Gastroesophageal sphincter (tissue), 4 donors: ENCODE measurements at regions not wholly inside any gene's neighbourhood (a gene's known extent, or its start where the extent isn't known, plus 50 kb on each side); places are given as distances from the start of the nearest gene placed in this dataset.

Experiments used
- ATAC-seq: fragments of 150-250 bp; one replicate; pipeline ENCODE4 v1.9.1; 2016; ENCODE audit warnings: mild to moderate bottlenecking, moderate library complexity
- H3K27ac ChIP-seq, 4 donors: fragments of 200-600 bp; sonication (generic) in 3 of 4; 1 replicate in 3 of 4; 2 replicates in 1 of 4; pipeline ENCODE4 v1.5.1; 2016 to 2019
- H3K27me3 ChIP-seq: fragments of 200-600 bp; sonication (generic); one replicate; pipeline ENCODE4 v1.5.1; 2019
- H3K36me3 ChIP-seq, 2 donors: fragments of 200-600 bp; sonication (generic); one replicate each; pipeline ENCODE4 v1.5.1; 2019; ENCODE audit warnings: control low read depth in 1 of 2
- H3K4me1 ChIP-seq, 3 donors: fragments of 200-600 bp; sonication (generic); 1 replicate in 2 of 3; 2 replicates in 1 of 3; pipeline ENCODE4 v1.5.1; 2016 to 2019; ENCODE audit warnings: control low read depth in 2 of 3
- H3K4me3 ChIP-seq, 2 donors: fragments of 200-600 bp; sonication (generic); one replicate each; pipeline ENCODE4 v1.5.1; 2019; ENCODE audit warnings: mild to moderate bottlenecking in 1 of 2, moderate library complexity in 1 of 2
- H3K9me3 ChIP-seq, 3 donors: fragments of 200-600 bp; sonication (generic); one replicate each; pipeline ENCODE4 v1.5.1; 2017 to 2019; ENCODE audit warnings: control low read depth in 2 of 3
- EP300 ChIP-seq: sonication (generic); formaldehyde crosslinking; IDR thresholded peaks from one replicate; pipeline ENCODE4 v1.6.1; 2017; ENCODE audit warnings: antibody characterized with exemption, mild to moderate bottlenecking
- POLR2A ChIP-seq, 2 donors: fragments of 450-650 bp; IDR thresholded peaks; one replicate each; pipeline ENCODE4 v1.6.1; 2017; ENCODE audit warnings: antibody characterized with exemption in 2 of 2, mild to moderate bottlenecking in 2 of 2, moderate library complexity in 1 of 2
- POLR2AphosphoS5 ChIP-seq: sonication (generic); formaldehyde crosslinking; IDR thresholded peaks from one replicate; pipeline ENCODE4 v1.6.1; 2017; ENCODE audit warnings: antibody characterized with exemption
- WGBS, 2 donors: methylation state at CpG; one replicate each; pipeline ENCODE4 v1.1.5; 2018; ENCODE audit warnings: low coverage in 1 of 2; 5-methylcytosine and 5-hydroxymethylcytosine counted together
- TF ChIP-seq, protein P1 (sequence below), 4 experiments: fragments of 200-600 bp in 2 of 4; fragments of 450-650 bp in 2 of 4; sonication (generic) in 1 of 4; IDR thresholded peaks; one replicate each; pipeline ENCODE4 v1.5.1; 2017 to 2019; ENCODE audit warnings: antibody characterized with exemption in 4 of 4, mild to moderate bottlenecking in 2 of 4, moderate library complexity in 2 of 4

DNA sequence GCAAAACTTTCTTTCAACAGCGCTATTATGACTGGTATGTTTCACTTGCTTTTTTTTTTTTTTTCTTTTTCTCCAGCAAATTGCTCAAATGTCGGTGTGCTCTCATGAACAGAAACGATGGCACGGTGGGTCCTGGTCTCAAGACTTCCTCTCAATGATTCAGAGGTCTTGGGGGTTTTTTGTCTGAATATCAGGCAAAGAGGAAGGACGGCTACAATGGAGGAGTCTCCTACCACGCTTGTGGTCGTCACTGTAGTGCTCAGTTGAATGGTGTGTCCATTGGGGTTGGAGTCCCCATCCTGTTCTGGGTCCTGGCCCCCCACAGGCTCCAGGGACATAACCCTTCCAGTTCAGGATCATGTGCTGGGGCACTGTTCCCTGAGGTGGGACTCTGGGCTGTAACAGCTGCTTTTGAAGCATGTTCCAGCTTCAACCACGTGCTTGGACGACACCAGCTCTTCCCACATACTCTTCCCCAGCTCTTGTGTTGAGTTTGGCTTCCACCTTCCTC lies 266.7 kb upstream of the KLF6 start:
- H3K4me3 ChIP-seq: peak overlapping the region; percentile 23 to 28
- no peak for TF ChIP-seq EP300
- TF ChIP-seq, protein P1, sequence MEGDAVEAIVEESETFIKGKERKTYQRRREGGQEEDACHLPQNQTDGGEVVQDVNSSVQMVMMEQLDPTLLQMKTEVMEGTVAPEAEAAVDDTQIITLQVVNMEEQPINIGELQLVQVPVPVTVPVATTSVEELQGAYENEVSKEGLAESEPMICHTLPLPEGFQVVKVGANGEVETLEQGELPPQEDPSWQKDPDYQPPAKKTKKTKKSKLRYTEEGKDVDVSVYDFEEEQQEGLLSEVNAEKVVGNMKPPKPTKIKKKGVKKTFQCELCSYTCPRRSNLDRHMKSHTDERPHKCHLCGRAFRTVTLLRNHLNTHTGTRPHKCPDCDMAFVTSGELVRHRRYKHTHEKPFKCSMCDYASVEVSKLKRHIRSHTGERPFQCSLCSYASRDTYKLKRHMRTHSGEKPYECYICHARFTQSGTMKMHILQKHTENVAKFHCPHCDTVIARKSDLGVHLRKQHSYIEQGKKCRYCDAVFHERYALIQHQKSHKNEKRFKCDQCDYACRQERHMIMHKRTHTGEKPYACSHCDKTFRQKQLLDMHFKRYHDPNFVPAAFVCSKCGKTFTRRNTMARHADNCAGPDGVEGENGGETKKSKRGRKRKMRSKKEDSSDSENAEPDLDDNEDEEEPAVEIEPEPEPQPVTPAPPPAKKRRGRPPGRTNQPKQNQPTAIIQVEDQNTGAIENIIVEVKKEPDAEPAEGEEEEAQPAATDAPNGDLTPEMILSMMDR (IDR thresholded peaks at IDR 0.05): no peak
- TF ChIP-seq POLR2A (IDR thresholded peaks at IDR 0.05): no peak
- TF ChIP-seq POLR2AphosphoS5: peak; percentile 14
- peak overlapping the region; percentile 45 to 72 (median 68) for H3K27ac ChIP-seq
- no peaks in the 10 kb centered on the region for H3K36me3 ChIP-seq
- H3K27me3 ChIP-seq: no peaks in the 10 kb centered on the region
- no peak for ATAC-seq
- no peaks in the 10 kb centered on the region for H3K9me3 ChIP-seq
- WGBS, 2 donors: 62 to 73% methylated on average over 7 to 9 of the region's 9 CpGs
- peaks cover 2 to 31% (median 4%) of the 10 kb centered on the region in 3 donors for H3K4me1 ChIP-seq

DNA sequence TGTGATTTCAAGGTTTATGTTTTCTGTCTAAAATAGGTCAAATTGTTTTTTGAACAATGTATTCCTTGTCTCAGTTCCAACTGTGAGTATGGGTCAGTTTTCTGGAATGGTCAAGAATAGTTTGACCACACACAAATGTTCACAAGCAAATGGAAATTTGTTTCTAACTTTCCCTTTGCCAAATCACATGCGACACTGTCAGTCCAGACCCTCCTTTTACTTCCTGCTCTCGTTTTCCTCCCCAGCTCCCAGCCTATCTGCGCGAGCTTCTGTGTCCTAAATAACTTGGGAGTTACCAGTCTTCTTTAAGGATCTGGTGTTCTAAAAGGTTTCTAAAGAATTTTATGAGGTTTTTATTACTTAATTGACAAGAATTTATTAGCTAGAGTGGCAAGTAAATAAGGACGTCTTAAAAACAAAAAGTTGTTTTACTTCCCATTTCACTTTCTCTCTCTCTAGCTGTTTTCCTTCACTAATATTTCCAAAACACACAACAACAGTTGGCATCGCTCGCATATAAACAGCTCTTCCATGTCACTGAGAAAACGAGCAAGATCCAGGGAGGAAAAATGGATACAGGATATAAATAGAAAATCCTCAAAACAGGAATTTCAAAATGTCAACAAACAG lies 266.1 kb upstream of the KLF6 start:
- Histone ChIP-seq H3K27me3 (no peaks in the 10 kb centered on the region), H3K36me3 (no peaks in the 10 kb centered on the region), H3K9me3 (no peaks in the 10 kb centered on the region), H3K4me3 (peak overlapping the region; percentile 23 to 28), H3K4me1 (peaks cover 2 to 36% (median 4%) of the 10 kb centered on the region in 3 donors), H3K27ac (peak overlapping the region; percentile 45 to 72 (median 68))
- 39 to 41% methylated on average over 8 of the region's 8 CpGs for WGBS, 2 donors
- TF ChIP-seq POLR2A (IDR thresholded peaks at IDR 0.05) (peak in 1 of 2 donors; percentile 8), POLR2AphosphoS5 (peak; percentile 32)
- TF ChIP-seq, protein P1 (IDR thresholded peaks at IDR 0.05): no peak
- ATAC-seq: peak; percentile 85

GRCh38 chr10:4050061-4050460 lies 265.1 kb upstream of the KLF6 start:
- 100% methylated on average over 4 of the region's 4 CpGs for WGBS, 2 donors
- peak overlapping the region in 3 of 4 donors; percentile 27 to 72 (median 68) for H3K27ac ChIP-seq
- no peak for ATAC-seq

DNA sequence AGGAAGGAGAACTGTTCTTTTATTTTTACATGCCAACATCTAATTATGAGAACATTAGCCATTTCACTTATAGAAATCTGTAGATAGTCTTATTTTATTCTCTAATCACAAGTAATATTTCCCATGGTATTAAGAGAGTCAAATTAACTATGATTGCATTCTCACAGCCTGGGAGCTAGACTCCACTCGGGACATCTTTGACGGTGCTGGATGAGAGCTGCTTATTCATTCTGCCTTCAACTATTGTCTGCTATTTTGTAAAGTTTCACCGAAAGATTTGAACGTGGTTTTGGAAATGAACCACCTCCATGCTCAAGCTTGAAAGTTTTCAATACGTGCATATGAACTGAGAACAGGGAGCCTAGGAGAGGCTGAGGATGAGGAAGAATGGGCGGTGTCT lies 264.3 kb upstream of the KLF6 start:
- 74 to 83% methylated on average over 6 of the region's 6 CpGs for WGBS, 2 donors
- Histone ChIP-seq H3K27me3 (no peaks in the 10 kb centered on the region), H3K36me3 (no peaks in the 10 kb centered on the region), H3K4me1 (peaks cover 2 to 47% (median 4%) of the 10 kb centered on the region in 3 donors), H3K9me3 (no peaks in the 10 kb centered on the region), H3K27ac (no peak overlapping the region), H3K4me3 (no peak overlapping the region)
- ATAC-seq: no peak
- TF ChIP-seq, protein P1 (IDR thresholded peaks at IDR 0.05): no peak

More at GRCh38 chr10:4050061-4050460, 265.1 kb upstream of the KLF6 start:
- peaks cover 2 to 46% (median 4%) of the 10 kb centered on the region in 3 donors for H3K4me1 ChIP-seq
- no peaks in the 10 kb centered on the region for H3K27me3 ChIP-seq
- H3K9me3 ChIP-seq: no peaks in the 10 kb centered on the region
- H3K36me3 ChIP-seq: no peaks in the 10 kb centered on the region
- no peak overlapping the region for H3K4me3 ChIP-seq
- TF ChIP-seq, protein P1 (IDR thresholded peaks at IDR 0.05): no peak
- TF ChIP-seq POLR2A (IDR thresholded peaks at IDR 0.05) (no peak), EP300 (no peak), POLR2AphosphoS5 (no peak)

DNA sequence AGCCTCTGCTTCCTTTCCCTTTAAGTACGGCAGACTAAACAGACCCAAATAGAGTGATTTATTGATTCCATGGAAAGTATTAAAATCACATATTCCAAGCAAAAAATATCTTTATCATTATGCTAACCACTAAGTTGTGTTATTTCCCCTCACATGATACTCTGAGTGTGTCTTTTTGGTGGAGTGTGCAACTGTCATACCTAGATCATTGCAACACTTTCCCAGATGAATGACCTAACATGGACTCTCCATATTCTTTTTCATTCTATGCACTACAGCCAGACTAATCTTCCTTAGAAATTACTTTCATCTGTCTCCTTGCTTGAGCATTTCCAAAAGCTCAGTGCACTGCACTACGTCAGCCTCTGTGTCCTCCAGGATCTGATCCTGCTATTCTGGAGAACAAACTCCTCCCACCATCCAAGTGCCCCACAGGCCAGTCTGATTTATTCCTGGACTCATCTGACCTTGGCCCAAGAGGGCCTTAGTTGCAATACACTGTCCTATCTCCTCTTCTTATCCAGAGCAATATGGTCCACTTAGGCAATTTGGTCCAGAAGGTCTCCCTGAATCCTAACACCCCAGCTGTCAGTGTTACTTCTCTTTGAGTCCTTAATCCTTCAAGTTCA lies 263.3 kb upstream of the KLF6 start:
- Histone ChIP-seq H3K36me3 (no peaks in the 10 kb centered on the region), H3K9me3 (no peaks in the 10 kb centered on the region), H3K4me1 (peaks cover 2 to 47% (median 4%) of the 10 kb centered on the region in 3 donors), H3K4me3 (no peak overlapping the region), H3K27me3 (no peaks in the 10 kb centered on the region), H3K27ac (no peak overlapping the region)
- TF ChIP-seq EP300: no peak
- no peak for TF ChIP-seq POLR2AphosphoS5
- no peak for TF ChIP-seq POLR2A (IDR thresholded peaks at IDR 0.05)
- TF ChIP-seq, protein P1 (IDR thresholded peaks at IDR 0.05): no peak
- 77 to 82% methylated on average over 1 of the region's 2 CpGs for WGBS, 2 donors
- ATAC-seq: no peak
